DMS114 treated with DMSO at 0.1 percent for 48 hours (cell line): ENCODE measurements at regions not wholly inside any gene's neighbourhood (a gene's known extent, or its start where the extent isn't known, plus 50 kb on each side); places are given as distances from the start of the nearest gene placed in this dataset.
"Not testable (repeated sequence)": the region's sequence is repeated elsewhere in the genome, so short reads cannot be mapped to it uniquely, and the experiment has no call there.

Experiments used
- DNase-seq: peaks from one replicate; lab custom pipeline; 2025; ENCODE audit not compliant: unreplicated experiment; lab: John Stamatoyannopoulos, UW

DNA sequence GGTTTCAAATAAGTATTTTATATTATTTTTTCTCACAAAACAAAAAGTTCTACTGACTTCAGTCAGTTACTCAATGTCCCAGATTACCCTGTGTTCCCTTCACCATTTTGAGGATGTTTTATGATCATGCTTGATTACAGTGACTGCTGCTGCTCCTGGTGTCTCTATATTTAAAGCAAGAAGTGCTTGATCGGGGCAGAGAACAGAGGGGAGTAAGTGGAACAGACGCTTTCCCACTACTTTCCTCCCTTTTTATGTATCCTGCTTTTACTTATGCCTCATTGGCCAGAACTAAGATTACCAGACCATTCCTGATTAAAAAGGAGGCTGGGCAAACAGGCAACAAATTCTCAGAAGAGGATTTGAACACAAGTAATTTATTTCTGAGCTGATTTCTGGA lies 612.1 kb downstream of the VGLL3 start:
- DNase-seq = no peak

GRCh38 chr3:86335566-86335965 lies 655.4 kb downstream of the VGLL3 start:
- not testable (repeated sequence) for DNase-seq

GRCh38 chr3:86333636-86334035 lies 657.3 kb downstream of the VGLL3 start:
- no peak for DNase-seq

GRCh38 chr3:86303935-86304334 lies 687.0 kb downstream of the VGLL3 start:
- DNase-seq = no peak

- no peak for DNase-seq
These were observed 708.7 kb downstream of the VGLL3 start for GRCh38 chr3:86282106-86282787.

DNA sequence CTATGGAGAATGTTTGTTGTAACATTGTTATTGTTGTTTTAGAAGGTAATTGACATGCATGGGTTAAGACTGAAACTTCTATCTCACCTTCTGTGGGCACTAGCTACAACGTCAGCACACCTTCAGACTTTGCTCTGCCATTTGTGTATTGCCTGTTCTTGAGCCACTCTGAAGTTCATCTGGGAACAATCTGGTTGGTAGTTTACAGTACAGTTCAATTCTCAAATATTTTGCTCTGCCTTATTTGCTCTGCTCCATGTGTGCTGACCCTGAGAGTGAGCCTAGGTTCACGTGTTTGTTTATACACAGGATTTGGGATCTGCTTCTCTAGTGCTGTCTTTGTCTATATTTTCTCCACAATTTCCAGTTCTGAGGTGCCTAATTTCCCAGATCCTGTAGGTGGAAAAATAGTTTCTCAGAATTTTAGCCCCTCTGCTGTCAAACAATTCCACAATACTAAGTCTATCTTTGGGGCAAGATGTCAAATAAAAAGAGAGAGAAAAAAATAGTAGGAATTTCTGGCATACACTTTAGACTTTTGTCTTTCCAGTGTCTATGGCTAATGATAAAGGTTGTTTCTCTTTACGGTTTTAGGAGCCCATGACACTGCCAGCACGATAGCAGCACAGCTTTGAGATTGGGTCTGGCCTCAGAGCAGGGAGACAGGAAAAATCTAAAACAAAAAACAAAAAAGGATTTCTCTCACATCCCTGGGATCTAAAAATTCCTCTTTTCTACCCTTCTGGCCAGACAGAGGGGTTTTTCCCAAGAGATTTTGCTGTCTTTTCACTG lies 721.4 kb downstream of the VGLL3 start:
- no peak for DNase-seq

DNA sequence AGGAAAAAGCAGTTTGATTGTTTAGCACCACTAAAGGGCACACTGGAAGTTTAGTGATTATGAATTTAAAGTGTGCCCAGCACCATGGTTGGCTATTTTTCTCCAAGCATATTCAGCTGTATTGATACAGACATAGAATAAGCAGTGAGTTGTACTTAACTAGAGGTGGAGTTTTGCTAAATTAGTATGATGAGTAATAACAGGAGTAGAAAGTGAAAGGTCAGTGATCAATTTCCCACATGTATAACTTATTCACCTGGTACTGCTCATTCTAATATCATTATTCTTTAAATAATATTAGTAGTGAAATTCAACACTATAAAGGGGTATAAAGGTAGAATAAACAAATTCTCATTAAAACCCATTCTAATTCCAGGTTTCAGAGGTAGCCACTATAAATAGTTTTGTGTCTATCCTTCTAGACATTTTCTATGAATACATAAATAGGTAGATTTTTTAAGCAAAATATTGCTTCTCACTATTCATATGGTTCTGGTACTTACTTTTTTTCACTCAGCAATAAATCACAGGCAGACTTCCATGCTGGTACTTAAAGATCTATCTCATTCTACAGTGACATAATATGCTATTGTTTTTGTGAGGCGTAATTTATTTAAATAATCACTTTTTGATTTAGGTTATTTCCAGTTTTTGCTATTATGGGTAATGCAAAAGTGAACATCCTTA lies 732.9 kb downstream of the VGLL3 start:
- no peak for DNase-seq

GRCh38 chr3:86254480-86254879 lies 736.5 kb downstream of the VGLL3 start:
- no peak for DNase-seq

DNA sequence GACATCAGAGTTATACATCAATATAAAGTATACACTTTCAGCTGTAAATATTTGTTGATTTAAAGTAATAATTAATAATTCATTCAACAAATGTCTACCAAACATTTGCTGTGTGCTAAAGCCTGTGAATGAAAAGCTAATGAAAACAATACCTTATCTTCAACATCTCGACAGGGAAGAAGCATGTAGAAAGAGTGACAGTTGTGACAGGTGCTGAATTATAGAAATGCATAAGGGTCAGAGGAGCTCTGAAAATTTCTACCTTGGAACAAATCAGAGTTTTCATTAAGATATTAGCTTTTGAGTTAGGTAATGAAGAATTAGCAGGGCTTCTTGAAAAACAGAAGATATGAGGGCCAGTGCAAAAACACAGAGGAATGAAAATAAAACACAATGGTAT lies 739.2 kb downstream of the VGLL3 start:
- no peak for DNase-seq

- DNase-seq = no peak
These were observed 741.1 kb downstream of the VGLL3 start for GRCh38 chr3:86249833-86250232.

- DNase-seq = peak; percentile 100
These were observed 745.6 kb downstream of the VGLL3 start for GRCh38 chr3:86245360-86245759.

DNA sequence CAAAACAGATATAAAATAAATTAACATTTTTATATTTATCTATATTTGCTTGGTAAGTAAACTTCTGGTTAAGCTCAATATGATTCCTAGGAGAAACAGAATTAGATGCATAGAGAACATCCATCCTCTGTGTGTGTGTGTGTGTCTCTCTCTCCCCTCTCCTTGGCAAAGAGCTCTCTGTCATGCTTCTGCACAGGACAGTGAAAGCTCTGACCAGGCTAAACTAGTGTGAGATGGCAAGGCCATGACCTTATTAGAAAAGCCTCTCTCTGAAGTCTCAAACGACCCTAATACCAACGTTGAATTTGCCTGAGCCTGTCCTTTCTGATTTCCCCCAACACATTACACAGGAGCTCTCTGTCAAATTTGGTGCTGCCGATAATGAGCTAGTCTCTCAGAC lies 746.0 kb downstream of the VGLL3 start:
- DNase-seq = peak; percentile 100

DNA sequence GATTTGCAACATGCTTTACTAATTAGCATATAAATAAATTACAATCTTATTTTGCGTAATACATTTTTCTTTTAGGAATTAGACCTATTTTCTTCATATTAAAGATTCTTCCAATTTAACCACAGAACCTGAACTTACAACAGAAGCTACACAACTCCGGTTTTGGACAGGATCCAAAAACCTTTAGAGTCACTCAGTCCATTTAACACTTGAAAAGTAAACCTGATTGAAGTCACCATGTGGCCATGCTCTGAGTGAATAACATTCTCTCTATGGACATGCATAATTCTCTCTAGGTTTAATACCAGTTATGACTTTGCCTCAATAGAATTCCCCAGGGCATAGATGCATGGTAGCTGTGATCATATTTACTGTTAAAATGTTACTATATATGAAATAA lies 751.0 kb downstream of the VGLL3 start:
- DNase-seq = peak; percentile 100

GRCh38 chr3:86234506-86235254 lies 756.3 kb downstream of the VGLL3 start:
- DNase-seq = peak; percentile 86

GRCh38 chr3:86230762-86231161 lies 760.2 kb downstream of the VGLL3 start:
- DNase-seq = no peak

DNA sequence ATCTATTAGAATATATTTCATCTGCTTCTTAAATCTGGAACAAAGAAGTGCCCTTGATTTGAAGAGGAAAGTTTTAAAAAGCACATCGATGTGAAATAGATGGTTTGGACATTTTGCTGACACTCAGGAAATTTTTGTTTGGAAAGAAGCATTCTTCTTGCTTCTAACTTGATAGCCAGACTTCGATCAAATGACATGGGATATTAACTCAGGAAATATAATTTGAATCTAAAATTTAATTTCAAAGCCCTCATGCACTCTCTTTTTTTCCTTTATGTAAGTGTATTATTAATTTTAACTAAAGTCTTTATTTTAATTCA lies 761.2 kb downstream of the VGLL3 start:
- no peak for DNase-seq

DNA sequence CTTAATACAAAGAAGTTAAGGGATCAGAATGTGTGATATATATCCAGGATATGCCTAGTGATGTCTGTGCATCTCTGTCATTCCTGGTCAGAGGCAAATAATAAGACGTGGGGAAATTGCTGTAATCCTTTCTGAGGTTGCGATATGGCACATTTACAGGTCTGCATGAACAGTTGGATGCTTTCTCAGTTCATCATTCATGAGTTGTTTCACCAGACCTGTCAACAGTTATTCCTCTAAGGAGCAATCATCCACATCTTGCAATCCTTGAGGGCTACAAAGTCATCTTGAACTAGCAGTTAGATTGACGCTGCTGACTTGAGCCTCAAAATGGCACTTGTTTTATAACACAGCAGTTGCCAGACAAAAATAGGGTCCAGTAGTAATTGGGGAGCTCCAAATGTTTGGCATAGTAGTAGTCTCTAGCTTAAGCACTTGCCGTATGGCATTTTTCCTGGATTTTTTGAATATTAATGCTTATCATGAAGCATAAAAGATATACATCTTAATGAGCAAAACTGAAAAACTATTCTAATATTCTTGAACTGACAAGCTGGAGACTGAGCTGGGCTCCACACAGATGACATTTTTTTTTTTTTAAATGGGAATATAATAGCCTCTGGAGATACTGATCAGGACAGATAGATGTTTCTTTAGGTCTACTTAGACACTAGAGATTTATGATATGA lies 761.7 kb downstream of the VGLL3 start:
- DNase-seq = peak; percentile 100

DNA sequence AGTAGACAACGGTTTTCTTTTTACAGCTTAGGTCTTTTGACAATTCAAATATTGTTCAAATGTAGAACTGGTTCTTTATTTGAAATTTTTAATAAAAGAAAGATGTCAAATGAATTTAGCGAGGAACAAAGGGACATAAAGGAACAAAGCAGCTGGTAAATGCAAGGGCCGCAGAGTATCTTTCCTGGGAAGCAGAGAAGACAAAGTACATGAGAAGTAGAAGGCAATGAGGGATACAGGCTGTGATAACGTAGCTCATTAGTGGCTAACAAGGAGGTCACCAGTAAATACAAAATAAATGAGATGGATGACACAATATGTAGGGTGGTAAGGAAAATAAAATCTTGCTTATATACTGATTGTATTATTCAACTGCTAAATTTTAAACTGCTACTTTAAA lies 762.8 kb downstream of the VGLL3 start:
- DNase-seq = peak; percentile 98

DNA sequence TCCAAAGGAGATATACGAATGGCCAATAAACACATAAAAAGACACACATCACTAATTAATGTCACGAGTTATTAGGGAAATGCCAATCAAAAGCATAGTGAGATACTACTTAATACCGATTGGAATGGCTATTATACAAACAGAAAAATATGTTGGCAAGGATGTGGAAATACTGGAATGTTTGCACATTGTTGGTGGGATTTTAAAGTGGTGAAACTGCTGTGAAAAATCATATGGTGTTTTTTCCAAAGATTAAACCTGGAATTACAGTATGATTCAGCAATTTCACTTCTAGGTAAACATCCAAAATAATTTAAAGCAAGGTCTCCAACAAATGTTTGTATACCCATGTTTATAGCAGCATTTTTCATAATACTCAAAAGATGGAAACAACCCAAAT lies 765.5 kb downstream of the VGLL3 start:
- DNase-seq = peak; percentile 99

DNA sequence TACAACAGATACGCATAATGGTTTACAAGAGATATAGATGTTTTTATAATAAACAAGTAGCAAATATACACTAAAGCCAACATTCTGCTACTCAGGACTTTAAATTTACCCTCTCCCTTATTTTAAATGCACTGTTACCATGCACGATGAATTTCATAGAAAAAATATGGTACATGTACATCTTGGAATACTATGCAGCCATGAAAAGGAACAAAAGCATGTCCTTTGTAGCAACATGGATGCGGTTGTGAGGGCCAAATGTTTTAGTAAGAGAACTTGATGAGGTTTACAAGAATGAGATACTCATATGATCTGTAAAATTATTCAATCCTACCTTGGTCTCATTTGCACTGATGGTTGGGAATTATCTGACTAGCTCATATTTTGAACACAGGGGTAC lies 769.3 kb downstream of the VGLL3 start:
- no peak for DNase-seq

- no peak for DNase-seq
These were observed 782.2 kb downstream of the VGLL3 start for GRCh38 chr3:86208772-86209171.
